Natural killer cell (primary cell): ENCODE measurements at regions not wholly inside any gene's neighbourhood (a gene's known extent, or its start where the extent isn't known, plus 50 kb on each side); places are given as distances from the start of the nearest gene placed in this dataset.

Source experiments
- ATAC-seq, 3 donors: fragments of 150-1000 bp in 2 of 3; fragments of 200-7000 bp in 1 of 3; cut with Tn5 transposase; 1 replicate in 1 of 3; 2 replicates in 2 of 3; pipeline ENCODE4 v1.10.0; 2021; ENCODE audit warnings: mild to moderate bottlenecking in 2 of 3, moderate library complexity in 2 of 3
- DNase-seq, 2 donors: peaks; one replicate each; pipeline versions ENCODE4 v3.0.0 to v3.0.0-alpha.2; 2013 to 2021; ENCODE audit warnings: mixed read lengths in 1 of 2
- H3K27ac ChIP-seq: one replicate; pipeline ENCODE4 v1.5.1; 2013; ENCODE audit warnings: mild to moderate bottlenecking, low read length
- H3K27me3 ChIP-seq: one replicate; pipeline ENCODE4 v1.6.1; 2013; ENCODE audit warnings: low read length; ENCODE audit not compliant: control insufficient read depth, insufficient read depth
- H3K36me3 ChIP-seq: one replicate; pipeline ENCODE4 v1.6.1; 2013; ENCODE audit warnings: low read length; ENCODE audit not compliant: control insufficient read depth, insufficient read depth
- H3K4me1 ChIP-seq: one replicate; pipeline ENCODE4 v1.6.1; 2013; ENCODE audit warnings: low read length; ENCODE audit not compliant: control insufficient read depth, insufficient read depth
- H3K4me3 ChIP-seq: one replicate; pipeline ENCODE4 v1.5.1; 2013; ENCODE audit warnings: low read length
- H3K9me3 ChIP-seq: one replicate; pipeline ENCODE4 v1.6.1; 2013; ENCODE audit warnings: low read length; ENCODE audit not compliant: control insufficient read depth, insufficient read depth
- H3K27ac Mint-ChIP-seq, 2 donors: one replicate each; pipeline ENCODE4 v1.8.0; 2022; ENCODE audit warnings: mild to moderate bottlenecking in 2 of 2, mixed read lengths in 2 of 2, moderate library complexity in 1 of 2
- H3K27me3 Mint-ChIP-seq, 2 donors: one replicate each; pipeline ENCODE4 v1.8.0; 2022; ENCODE audit warnings: low read depth in 2 of 2, mixed read lengths in 2 of 2
- H3K36me3 Mint-ChIP-seq: one replicate; pipeline ENCODE4 v1.8.0; 2022; ENCODE audit warnings: mixed read lengths
- H3K4me1 Mint-ChIP-seq, 2 donors: one replicate each; pipeline ENCODE4 v1.8.0; 2022; ENCODE audit warnings: mixed read lengths in 2 of 2
- H3K4me3 Mint-ChIP-seq: one replicate; pipeline ENCODE4 v1.8.0; 2022; ENCODE audit warnings: mild to moderate bottlenecking, moderate library complexity, mixed read lengths
- H3K9me3 Mint-ChIP-seq, 2 donors: one replicate each; pipeline ENCODE4 v1.8.0; 2022; ENCODE audit warnings: mixed read lengths in 2 of 2
- WGBS: methylation state at CpG from one replicate; pipeline ENCODE4 v1.1.7; 2013; ENCODE audit warnings: missing lambda C conversion rate; ENCODE audit not compliant: insufficient coverage; 5-methylcytosine and 5-hydroxymethylcytosine counted together
- intact Hi-C: fragments of 100-400 bp; cut with micrococcal nuclease; formaldehyde crosslinking; loops from one replicate; pipeline ENCODE4 v1.14.2; 2022
- TF ChIP-seq, protein P1 (sequence below): fragments of 200-600 bp; IDR thresholded peaks from one replicate; pipeline ENCODE4 v1.8.0; 2022; ENCODE audit warnings: antibody characterized with exemption

DNA sequence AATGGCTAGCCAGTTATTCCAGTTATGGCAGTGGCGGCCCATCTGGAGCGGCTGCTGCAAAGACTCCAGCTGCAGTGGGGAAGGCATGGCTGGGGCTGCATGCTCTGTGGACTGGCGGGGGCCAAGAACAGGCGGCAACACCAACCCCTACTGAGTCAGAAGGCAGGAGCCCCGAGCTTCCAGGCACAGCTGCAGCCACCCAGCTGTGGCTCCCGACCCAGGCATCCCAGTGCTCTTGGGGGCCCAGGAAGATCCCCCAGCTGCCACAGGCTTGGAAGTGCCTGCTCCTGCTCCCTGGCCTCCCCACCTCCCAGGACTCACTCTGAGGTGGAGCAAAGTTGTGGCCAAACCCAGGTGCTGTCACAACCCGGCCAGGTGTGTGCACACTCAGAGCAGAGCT lies 317.0 kb upstream of the RRP15 start:
- WGBS: 84% methylated on average over 7 of the region's 7 CpGs
- peaks cover 15% of the 10 kb centered on the region for H3K9me3 ChIP-seq
- peaks cover 8% of the 10 kb centered on the region for H3K36me3 Mint-ChIP-seq
- H3K36me3 ChIP-seq: no peaks in the 10 kb centered on the region
- H3K4me3 Mint-ChIP-seq: no peak overlapping the region
- H3K9me3 Mint-ChIP-seq: peaks cover 7 to 18% of the 10 kb centered on the region in 2 donors
- no peak overlapping the region for H3K27ac Mint-ChIP-seq
- no peak overlapping the region for H3K4me3 ChIP-seq
- no peak overlapping the region for H3K27ac ChIP-seq
- no peaks in the 10 kb centered on the region for H3K4me1 ChIP-seq
- no peaks in the 10 kb centered on the region for H3K27me3 Mint-ChIP-seq
- TF ChIP-seq, protein P1, sequence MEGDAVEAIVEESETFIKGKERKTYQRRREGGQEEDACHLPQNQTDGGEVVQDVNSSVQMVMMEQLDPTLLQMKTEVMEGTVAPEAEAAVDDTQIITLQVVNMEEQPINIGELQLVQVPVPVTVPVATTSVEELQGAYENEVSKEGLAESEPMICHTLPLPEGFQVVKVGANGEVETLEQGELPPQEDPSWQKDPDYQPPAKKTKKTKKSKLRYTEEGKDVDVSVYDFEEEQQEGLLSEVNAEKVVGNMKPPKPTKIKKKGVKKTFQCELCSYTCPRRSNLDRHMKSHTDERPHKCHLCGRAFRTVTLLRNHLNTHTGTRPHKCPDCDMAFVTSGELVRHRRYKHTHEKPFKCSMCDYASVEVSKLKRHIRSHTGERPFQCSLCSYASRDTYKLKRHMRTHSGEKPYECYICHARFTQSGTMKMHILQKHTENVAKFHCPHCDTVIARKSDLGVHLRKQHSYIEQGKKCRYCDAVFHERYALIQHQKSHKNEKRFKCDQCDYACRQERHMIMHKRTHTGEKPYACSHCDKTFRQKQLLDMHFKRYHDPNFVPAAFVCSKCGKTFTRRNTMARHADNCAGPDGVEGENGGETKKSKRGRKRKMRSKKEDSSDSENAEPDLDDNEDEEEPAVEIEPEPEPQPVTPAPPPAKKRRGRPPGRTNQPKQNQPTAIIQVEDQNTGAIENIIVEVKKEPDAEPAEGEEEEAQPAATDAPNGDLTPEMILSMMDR: no peak
- H3K4me1 Mint-ChIP-seq: no peaks in the 10 kb centered on the region
- DNase-seq: no peak
- intact Hi-C loops: no loop called here
- no peaks in the 10 kb centered on the region for H3K27me3 ChIP-seq
- ATAC-seq: peak in 1 of 3 donors; percentile 10

DNA sequence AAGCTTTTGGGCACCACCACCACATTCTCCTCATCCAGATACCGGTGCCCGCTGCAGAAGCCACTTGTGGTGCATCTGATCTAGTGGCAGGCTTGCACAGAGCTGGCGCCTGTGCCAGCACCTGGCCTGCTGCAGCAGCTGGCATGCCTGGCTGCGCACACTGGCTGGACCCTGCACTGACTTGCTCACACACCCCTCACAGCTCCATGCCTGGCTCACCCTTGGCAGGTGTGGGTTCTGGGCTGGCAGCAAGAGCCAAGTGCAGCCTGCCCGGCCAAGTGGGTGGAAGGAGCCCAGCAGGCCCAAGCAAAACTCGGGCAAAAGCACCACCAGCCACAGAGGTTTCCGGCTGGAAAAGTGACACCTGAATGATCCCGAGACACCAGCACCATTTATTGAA lies 315.7 kb upstream of the RRP15 start:
- WGBS: 75% methylated on average over 8 of the region's 8 CpGs
- Mint-ChIP-seq H3K4me1 (no peaks in the 10 kb centered on the region), H3K9me3 (peaks cover 5 to 12% of the 10 kb centered on the region in 2 donors), H3K27me3 (no peaks in the 10 kb centered on the region), H3K27ac (no peak overlapping the region), H3K4me3 (no peak overlapping the region), H3K36me3 (peaks cover 8% of the 10 kb centered on the region)
- no peaks in the 10 kb centered on the region for H3K4me1 ChIP-seq
- DNase-seq (no peak), ATAC-seq (no peak)
- intact Hi-C loops: no loop called here
- no peaks in the 10 kb centered on the region for H3K36me3 ChIP-seq
- no peak overlapping the region for H3K4me3 ChIP-seq
- H3K27me3 ChIP-seq: no peaks in the 10 kb centered on the region
- TF ChIP-seq, protein P1: no peak
- H3K27ac ChIP-seq: no peak overlapping the region
- H3K9me3 ChIP-seq: peaks cover 15% of the 10 kb centered on the region

DNA sequence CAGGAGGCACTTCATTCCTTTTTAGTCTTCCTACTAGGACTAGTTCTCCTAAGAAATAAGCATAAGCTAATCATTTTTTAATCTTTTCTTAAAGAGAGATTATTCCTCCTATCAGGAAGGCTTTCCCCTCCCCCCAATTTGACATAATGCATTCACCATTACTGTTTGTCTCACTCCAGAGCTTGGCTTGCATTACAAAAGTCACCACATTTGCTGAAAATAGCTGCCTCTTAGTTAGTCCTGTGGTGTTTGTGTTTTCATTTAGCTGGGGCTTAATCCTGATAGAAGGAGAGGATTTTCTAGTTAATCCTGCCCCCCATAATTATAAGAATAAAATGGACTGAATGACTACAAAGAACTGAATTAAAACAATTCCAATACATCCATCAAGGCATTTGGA lies 307.1 kb upstream of the RRP15 start:
- intact Hi-C loops: no loop called here
- DNase-seq (no peak), ATAC-seq (no peak)
- no peaks in the 10 kb centered on the region for H3K4me1 ChIP-seq
- Mint-ChIP-seq H3K9me3 (peaks cover 18 to 24% of the 10 kb centered on the region in 2 donors), H3K27me3 (no peaks in the 10 kb centered on the region), H3K27ac (no peak overlapping the region), H3K36me3 (no peaks in the 10 kb centered on the region), H3K4me3 (no peak overlapping the region), H3K4me1 (no peaks in the 10 kb centered on the region)
- H3K36me3 ChIP-seq: no peaks in the 10 kb centered on the region
- TF ChIP-seq, protein P1: no peak
- H3K4me3 ChIP-seq: no peak overlapping the region
- H3K27me3 ChIP-seq: no peaks in the 10 kb centered on the region
- no peak overlapping the region for H3K27ac ChIP-seq
- H3K9me3 ChIP-seq: peaks cover 3% of the 10 kb centered on the region

DNA sequence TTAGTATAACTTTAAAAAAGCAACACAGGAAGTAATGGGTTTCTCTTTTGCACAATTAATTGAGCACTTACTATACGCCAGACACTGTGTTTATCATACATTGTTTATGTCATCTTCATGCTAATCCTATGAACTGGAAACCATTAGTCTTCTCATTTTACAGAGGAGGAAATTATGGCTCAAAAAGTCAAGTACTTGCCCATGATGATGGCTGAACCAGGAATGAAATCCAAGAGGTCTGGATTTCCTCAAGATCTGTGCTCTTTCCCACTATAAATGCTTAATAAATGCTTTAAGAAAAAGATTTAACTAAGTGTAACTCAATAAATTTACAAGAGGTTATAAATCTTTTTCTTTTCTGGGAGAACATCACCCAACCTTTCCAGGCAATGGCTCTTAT lies 303.7 kb upstream of the RRP15 start:
- H3K9me3 Mint-ChIP-seq: peaks cover 11 to 19% of the 10 kb centered on the region in 2 donors
- ATAC-seq (no peak), DNase-seq (no peak)
- Histone ChIP-seq H3K9me3 (peaks cover 2% of the 10 kb centered on the region), H3K36me3 (no peaks in the 10 kb centered on the region), H3K27me3 (no peaks in the 10 kb centered on the region), H3K4me3 (no peak overlapping the region), H3K27ac (no peak overlapping the region), H3K4me1 (no peaks in the 10 kb centered on the region)
- no peaks in the 10 kb centered on the region for H3K36me3 Mint-ChIP-seq
- TF ChIP-seq, protein P1: no peak
- H3K4me1 Mint-ChIP-seq: no peaks in the 10 kb centered on the region
- WGBS: 100% methylated on average over 1 of the region's 1 CpG
- no peak overlapping the region for H3K27ac Mint-ChIP-seq
- H3K27me3 Mint-ChIP-seq: no peaks in the 10 kb centered on the region
- H3K4me3 Mint-ChIP-seq: no peak overlapping the region
- intact Hi-C loops: no loop called here
